Stimulated activated naive CD8-positive, alpha-beta T cell treated with anti-CD3 and anti-CD28 coated beads, Interleukin-15, Interleukin-2, amounts not matched to agents 100 U/mL and 50 U/mL, for 24 hours (primary cell): ENCODE measurements at regions not wholly inside any gene's neighbourhood (a gene's known extent, or its start where the extent isn't known, plus 50 kb on each side); places are given as distances from the start of the nearest gene placed in this dataset.
"Not testable (repeated sequence)": the region's sequence is repeated elsewhere in the genome, so short reads cannot be mapped to it uniquely, and the experiment has no call there.

Experiments used
- ATAC-seq: fragments of 150-1000 bp; cut with Tn5 transposase; one replicate; pipeline ENCODE4 v1.10.0; 2021
- DNase-seq: peaks from one replicate; pipeline ENCODE4 v3.0.0; 2021

DNA sequence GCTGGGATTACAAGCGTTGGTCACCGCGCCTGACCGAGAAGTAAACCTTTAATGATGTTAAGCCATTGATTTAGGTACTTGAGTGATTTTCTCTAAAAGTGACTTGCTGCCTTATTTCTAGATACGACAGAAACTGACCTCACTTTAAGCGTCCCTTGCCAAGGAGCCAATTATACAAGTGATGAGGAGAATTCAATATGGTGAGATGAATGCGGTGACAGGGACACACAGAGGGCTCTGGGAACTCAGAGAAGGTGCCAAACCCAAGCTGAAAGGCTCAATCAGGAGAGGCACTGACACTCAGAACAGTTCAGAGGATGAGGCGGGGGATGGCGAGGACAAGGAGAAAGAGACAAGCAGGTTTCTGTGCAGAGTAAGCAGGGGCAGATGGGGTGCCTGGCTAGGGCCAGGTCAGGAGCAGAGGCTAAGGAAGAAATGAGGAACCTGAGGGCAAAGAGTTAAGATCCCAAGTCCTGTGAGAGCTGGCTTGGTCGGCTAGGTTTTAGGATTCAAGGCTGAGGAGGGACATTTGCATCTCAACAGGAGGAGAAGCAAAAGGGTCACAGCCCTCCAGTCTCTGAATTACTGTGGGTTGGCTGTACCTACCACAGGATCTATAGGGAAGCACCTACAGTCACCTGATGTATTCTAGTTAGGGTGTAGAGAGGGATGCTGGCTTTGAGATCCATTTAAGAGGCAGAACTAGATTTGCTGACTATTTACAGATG lies 83.2 kb upstream of the USP24 start:
- no peak for DNase-seq
- ATAC-seq, result no peak

DNA sequence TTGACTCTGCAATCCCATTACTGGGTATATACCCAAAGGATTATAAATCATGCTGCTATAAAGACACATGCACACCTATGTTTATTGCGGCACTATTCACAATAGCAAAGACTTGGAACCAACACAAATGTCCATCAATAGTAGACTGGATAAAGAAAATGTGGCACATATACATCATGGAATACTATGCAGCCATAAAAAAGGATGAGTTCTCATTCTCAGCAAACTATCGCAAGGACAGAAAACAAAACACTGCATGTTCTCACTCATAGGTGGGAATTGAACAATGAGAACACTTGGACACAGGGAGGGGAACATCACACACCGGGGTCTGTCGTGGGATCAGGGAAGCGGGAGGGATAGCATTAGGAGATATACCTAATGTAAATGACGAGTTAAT lies 81.1 kb upstream of the USP24 start:
- ATAC-seq, DNase-seq: not testable (repeated sequence)

DNA sequence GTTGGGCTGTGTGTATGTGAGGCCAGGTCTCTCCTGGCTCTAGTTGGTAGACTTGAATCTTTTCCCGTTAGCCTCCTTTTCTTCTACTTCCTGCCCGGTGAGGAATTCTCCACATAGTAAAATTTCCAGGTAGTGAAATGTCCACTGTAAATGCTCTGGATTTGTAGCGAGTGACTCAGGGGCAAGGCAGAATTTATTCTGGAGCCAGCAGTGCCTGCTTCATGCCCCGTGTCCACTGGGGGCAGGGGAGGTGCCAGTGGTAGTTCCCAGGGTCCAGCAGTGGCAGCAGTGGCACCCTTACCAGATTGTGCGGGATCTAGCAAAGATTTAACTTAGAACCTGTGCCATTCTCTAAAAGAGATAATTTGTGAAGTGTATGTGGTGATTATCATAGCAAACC lies 74.5 kb upstream of the USP24 start:
- DNase-seq (no peak), ATAC-seq (no peak)

DNA sequence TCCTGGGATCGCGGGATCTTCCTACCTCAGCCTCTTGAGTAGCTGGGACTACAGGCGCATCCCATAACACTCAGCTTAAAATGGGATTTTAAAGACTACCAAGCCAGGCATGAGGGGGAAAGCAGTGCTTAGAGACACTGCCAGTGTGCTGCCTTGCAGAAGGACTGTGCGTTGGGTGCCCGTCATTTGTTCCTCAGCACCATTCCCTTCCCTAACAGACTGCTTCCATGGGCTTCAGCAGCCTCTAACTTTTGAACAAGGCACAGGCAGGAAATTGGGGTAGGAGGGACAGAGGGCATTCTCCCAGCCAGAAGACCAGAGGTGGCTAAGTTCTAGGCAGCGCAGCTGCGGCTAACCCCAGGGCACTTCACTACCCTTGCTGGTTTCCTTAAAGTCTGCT lies 73.9 kb upstream of the USP24 start:
- no peak for ATAC-seq
- no peak for DNase-seq

DNA sequence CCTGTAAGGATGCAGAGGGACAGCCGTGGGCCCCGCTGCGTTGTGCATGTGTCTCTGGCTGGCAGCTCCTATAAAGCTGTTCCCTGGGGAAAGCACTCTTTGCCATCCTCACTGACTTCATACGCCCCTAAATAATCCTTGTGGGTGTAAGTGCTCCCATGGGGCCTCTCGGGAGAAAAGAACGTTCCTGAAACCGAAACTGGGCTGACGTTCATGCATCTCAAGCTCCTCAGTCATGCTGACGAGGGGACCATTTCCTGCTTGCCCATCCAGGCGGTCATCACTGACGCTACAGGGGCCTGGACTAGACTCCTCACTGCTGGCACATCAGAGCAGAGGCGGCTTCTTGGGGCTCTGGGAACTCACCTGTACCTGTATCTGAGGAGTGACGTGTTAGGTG lies 73.1 kb upstream of the USP24 start:
- DNase-seq, result no peak

DNA sequence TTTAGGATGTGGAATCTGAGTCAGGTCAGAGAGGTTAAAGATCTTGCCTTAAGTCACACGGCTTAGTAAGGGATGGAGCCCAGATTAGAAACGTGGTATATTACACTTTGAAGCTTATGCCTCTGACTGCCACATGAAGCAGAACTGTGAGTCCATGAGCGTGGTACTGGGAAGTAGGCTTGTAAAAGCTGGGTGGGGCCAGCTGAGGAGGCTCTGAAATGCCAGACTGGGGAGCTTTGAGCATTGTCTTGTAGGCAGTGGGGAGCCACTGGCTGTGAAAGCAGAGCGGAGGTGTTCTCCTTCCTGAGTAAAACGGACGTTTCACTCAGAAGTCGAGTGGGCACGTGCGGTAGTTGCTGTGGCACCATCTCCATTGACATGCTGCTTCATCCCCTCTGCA lies 72.6 kb upstream of the USP24 start:
- ATAC-seq, result peak; percentile 28
- DNase-seq, result no peak

More for the DNA sequence above, 73.1 kb upstream of the USP24 start:
- no peak for ATAC-seq

DNA sequence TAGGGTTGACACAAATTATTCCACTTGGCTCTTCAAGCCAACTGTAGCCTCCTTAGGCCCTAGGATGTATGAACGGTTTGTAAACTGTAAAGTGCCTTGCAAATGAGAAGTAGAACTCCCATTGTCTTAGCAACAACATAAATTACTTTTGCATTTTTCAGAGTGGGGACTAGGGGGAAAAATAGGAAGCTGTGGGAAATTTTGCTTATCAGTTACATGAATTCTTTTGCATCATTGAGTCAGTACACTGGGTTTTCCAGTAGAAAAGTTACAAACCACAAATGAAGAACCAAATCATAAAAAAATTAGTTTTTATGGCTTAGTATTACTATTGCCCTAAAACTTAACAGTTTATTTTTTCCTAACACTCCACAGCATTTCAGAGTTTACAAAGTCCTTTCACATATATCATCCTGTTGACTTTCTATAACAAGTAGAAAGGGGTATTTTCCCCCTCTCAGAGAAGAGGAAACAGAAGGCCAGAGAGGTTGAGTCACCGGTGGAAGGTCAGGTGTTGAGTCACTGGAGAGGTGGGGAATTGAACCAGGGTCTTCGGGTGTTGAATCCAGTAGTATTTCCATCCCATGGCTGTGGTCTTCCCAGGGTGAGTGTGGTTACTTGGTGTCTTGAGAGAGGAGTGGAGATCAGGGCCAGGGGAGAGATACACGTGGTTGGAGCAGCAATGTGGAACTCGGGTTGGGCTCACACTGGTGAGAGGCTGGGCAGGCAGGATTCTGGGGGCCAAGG lies 71.9 kb upstream of the USP24 start:
- ATAC-seq, result peak; percentile 88
- DNase-seq, result peak; percentile 61

DNA sequence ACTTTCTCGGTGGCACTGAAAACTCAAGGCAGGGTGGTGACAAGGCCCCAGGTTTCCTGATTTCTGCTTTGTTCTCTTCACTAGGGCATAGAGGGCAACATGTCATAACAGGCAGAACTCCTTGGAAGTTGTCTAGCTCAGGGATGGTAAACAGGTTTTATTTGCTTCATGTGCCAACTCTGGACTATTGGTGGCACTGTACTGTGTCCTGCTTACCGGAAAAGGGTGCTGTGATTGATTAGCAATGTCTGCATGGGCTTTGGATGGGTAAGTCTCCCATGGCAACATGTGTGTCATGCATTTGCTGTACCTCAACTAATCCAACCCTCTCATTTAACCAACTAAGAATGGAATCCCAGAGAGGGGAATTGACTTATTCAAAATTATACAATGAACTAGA lies 70.7 kb upstream of the USP24 start:
- ATAC-seq (no peak), DNase-seq (no peak)

DNA sequence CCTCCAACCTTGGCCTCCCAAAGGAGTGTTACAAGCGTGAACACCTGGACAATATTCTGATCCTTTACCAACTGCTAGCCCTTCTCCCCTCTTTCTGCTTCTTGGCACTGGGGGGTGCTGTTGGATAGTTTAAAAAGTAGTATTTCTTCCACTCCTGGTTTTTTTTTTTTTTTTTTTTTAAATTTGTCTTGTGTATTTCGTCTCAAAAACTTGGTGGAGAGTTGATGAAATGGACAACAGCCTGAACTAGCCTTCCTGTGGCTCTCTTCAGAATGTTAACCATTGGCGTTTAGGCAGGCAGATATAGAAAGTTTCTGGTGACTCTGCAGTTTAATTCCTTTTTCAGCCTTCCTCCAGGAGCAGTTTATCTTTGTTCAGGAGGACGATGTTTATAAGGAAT lies 69.7 kb upstream of the USP24 start:
- DNase-seq, result peak; percentile 30
- no peak for ATAC-seq

DNA sequence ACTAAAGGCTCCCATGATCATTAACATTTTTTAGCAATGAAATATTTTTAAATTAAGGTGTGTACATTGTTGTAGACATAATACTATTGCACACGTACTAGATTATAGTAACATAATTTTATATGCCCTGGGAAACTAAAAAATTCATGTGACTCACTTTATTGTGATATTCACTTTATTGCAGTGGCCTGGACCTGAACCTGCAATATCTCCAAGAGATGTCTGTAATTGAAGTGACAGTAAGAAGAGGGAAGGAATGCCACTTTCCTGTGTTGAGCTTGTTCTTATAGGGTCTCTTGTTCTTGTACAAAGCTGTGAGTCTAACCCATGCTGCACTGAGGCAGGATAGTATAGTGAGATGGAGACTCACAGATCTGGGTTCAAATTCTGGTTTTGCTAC lies 66.9 kb upstream of the USP24 start:
- ATAC-seq, result no peak
- no peak for DNase-seq

DNA sequence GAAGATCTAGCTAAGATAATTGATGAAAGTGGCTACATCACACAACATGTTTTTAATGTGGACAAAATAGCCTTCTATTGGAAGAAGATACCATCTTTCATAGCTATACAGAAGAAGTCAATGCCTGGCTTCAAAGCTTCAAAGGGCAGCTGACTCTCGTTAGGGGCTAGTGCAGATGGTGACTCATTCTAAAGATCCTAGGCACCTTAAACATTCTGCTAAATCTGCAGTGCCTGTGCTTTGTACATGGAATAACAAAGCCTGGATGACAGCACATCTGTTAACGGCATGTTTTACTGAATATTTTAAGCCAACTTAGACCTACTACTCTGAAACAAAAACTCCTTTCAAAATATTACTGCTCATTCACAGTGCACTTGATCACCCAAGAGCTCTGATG lies 65.6 kb upstream of the USP24 start:
- DNase-seq, result no peak
- no peak for ATAC-seq

DNA sequence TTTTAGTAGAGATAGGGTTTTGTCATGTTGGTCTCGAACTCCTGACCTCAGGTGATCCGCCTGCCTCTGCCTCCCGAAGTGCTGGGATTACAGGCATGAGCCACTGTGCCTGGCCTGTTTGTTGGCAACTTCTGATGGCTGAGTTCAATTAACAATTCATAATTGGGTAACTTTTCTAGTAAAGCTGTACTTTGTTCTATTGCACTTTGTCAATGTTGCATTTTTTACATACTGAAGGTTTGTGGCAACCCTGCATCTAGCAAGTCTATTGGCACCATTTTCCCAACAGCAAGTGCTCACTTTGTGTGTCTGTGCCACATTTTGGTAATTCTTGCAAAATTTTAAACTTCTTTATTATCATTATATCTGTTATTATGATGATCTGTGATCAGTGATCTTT lies 64.5 kb upstream of the USP24 start:
- ATAC-seq (no peak), DNase-seq (no peak)

DNA sequence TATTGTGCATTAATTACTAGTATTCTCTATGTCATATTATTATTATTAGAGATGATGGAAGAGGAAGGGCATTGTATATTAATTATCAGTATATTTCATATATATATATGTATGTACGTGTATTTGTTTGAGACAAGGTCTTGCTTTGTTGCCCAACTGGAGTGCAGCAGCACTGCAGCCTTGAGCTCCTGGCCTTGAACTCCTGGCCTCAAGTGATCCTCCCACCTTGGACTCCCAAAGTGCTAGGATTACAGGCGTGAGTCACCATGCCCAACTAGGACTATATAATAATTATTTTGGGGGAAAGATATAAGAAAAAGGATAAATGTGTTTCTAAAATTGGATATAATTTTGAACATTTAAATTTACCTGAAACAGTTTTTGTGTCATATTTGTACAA lies 63.2 kb upstream of the USP24 start:
- no peak for ATAC-seq
- no peak for DNase-seq

DNA sequence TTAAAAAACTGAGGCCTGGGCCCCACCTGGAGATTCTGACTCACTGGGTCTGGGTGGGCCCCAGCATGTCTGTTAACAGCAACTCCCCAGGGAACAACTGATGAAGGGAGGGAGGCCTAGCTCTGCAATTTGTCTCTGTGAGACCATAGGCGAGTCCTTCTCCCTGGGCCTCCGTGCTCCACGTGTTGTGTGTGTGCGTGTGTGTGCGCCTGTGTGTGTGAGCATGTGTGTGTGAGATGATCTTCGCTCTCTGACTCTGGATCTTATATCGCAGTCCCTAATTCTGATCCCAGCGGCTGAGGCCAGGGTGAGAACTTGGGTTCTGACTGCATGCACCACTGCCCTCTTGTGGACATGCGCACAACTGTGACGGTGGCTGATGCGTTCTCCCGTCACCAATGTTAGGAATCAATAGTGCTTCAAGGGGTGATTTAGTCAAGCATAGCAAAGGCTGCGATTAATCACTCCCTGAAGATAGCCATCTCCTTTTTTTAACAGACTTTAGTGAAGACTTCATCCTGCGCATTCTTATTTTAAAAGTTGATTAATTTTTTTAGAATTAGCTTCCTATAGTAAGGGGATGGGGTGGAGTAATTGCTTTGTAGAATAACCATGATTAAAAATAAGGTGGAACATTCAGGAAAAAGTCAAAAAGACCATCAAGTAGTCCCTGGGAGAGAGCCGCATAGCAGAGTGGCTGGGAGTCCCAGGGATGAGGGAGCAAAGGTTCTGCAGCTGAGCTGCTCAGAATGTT lies 62.4 kb upstream of the USP24 start:
- DNase-seq (peak; percentile 87), ATAC-seq (peak; percentile 87)

DNA sequence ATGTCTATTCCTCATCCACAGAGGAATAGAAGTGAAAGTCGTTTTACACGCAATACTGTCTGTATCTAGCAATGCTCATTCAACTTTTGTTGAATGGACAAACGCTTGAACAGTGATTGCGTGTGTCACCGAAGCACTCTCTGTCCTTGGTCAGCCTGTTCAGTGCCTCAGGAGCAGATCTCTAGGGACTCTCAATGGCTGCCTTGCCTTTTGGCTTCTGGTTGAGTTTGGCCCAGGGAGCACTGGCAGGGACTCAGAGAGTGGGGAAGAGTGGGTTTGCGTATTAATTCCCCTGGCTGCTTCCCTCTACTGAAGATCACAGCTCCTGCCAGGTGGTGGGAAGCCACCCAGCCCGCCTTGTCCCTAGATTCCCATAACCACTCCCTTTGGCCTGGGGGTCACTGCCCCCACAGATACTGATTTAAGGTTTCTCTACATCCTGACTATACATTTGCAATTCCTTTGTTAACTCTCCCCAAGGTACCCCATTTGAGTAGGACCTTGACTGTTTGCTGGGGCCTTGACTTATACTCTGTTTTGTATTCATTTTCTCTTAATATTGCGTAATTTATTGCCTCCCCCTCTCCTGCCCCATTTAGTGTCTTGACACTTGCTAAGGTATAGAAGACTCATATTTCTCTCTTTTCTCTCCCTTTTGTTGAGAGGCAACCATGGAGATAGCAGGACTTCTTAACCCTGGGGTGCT lies 61.7 kb upstream of the USP24 start:
- ATAC-seq, result no peak
- DNase-seq, result no peak

DNA sequence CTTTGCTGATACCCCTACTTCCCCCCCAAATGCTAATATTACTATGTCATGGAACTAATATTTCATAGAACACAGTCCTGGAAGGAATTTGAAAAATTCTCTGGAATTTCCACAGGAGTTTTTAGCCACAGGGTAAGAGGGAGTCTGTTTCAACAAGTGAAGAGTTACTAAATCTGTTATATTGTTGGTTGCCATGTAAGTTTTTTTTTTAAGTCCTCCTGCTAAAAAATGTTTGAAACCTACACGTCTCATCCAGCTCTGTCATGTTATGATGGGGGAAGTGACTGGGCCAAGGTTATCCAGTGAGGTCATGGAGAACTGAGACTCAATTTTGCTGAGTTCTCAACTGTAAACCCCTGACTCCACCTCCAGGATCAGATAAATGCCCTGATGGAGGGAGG lies 60.8 kb upstream of the USP24 start:
- DNase-seq (no peak), ATAC-seq (no peak)

DNA sequence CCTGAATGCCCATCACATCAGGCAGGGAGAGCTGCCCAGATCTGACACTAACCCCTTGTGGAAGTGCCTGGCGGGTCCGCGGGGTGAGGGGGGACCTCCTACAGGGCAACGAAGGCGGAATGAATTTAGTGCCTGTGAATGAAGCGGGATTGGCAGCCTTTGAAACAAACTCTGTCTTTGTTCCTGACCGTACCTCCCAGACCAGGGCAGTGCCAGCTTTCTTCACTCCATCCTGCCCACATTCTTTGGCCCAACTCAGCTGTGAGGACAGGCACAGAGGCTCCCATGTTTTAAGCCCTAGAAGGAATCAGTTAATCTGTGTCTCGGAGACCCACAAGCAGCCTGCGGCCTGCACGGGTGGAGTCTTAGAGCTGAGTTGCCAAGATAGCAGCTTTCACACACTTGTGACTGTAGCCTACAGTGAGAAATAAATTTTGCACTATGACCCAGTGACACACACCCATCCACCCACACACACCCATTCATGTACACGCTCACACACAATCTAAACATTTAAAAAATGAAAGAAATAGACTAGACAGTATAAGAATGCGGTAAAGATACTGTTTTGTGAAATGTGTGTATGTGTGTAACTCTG lies 60.1 kb upstream of the USP24 start:
- no peak for DNase-seq
- ATAC-seq, result no peak

DNA sequence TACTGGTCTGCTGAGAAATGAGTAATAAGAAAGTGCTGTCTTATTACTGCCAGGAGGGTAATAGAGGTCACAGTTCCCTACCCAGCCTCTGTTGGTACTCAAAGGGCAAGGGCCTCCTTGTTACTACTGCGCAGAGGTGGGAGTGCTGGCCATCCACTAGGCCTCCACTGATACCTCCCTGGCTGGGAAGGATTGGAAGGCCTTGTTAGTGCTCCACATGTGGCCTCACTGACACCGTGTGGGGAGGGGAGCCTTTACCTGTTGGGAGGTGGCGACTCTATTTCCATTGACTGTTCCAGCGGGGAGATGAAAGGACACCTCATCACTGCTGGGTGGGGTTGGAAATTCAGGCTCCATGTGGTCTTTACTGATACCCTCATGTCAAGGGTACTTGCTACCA lies 57.8 kb upstream of the USP24 start:
- DNase-seq (no peak), ATAC-seq (no peak)
